ENCODE measurements at regions not wholly inside any gene's neighbourhood (a gene's known extent, or its start where the extent isn't known, plus 50 kb on each side); places are given as distances from the start of the nearest gene placed in this dataset.

GRCh38 chr12:19689226-19689625, 249.9 kb downstream of the AEBP2 start:
- no peaks in the 10 kb centered on the region for H3K27me3 ChIP-seq (ENCODE audit: control insufficient read depth in 2 of 2, insufficient read depth in 2 of 2, low read length in 2 of 2)
- no peaks in the 10 kb centered on the region for H3K36me3 ChIP-seq (ENCODE audit: control insufficient read depth, insufficient read depth, low read length)
- no peak for FAIRE-seq
- H3K9me1 ChIP-seq (ENCODE audit: control insufficient read depth, insufficient read depth, low read length): no peaks in the 10 kb centered on the region
- no TSS peak for BruUV-seq (replicated peaks)
- no peaks in the 10 kb centered on the region for H4K20me1 ChIP-seq (replicated peaks; ENCODE audit: control insufficient read depth, insufficient read depth, low read length)
- H2AFZ ChIP-seq (ENCODE audit: low read depth, low read length): no peak overlapping the region
- ATAC-seq: no peak
- no peaks in the 10 kb centered on the region for H3K9me3 ChIP-seq (replicated peaks; ENCODE audit: control insufficient read depth, insufficient read depth, low read depth, low read length)
- H3K4me3 ChIP-seq: no peak overlapping the region
- H3K4me2 ChIP-seq (ENCODE audit: insufficient read depth, low read length): no peak overlapping the region
- intact Hi-C loops (cut with micrococcal nuclease) (no loop called here), in situ Hi-C loops (cut with MboI) (no loop called here)
- ChIA-PET POLR2A (no interaction called here), CTCF (ENCODE audit: low intra/inter-chr PET ratio) (no interaction called here)
- 18% methylated on average over 17 of the region's 17 CpGs for WGBS (ENCODE audit: insufficient coverage, low coverage, missing lambda C conversion rate)
- no peaks in the 10 kb centered on the region for H3K79me2 ChIP-seq (ENCODE audit: control insufficient read depth, insufficient read depth, low read length)
- H3K27ac ChIP-seq (ENCODE audit: extremely low read depth, low read depth, low read length): no peak overlapping the region
- TF ChIP-seq ELF2 (CRISPR knock-in tag; IDR thresholded peaks at IDR 0.05): no peak
- no peak for TF ChIP-seq GTF2F1 (IDR thresholded peaks at IDR 0.05; ENCODE audit: low read depth, low read length)
- TF ChIP-seq HMGXB4 (CRISPR knock-in tag; IDR thresholded peaks at IDR 0.05): no peak
- TF ChIP-seq ZNF324 (CRISPR knock-in tag; IDR thresholded peaks at IDR 0.05): no peak
- TF ChIP-seq TFE3 (CRISPR knock-in tag; IDR thresholded peaks at IDR 0.05): no peak
- no peak overlapping the region for H3K9ac ChIP-seq (ENCODE audit: insufficient read depth in 1 of 2, low read depth in 2 of 2, low read length in 2 of 2)
- no peaks in the 10 kb centered on the region for H3K4me1 ChIP-seq (replicated peaks in 1 of 2; ENCODE audit: control insufficient read depth in 2 of 2, insufficient read depth in 2 of 2, low read length in 2 of 2)
- no peak for DNase-seq (ENCODE audit: extremely low read depth in 1 of 4, low spot score in 3 of 4)

All from K562 (cell line).